GM18508 (cell line): ENCODE measurements at regions not wholly inside any gene's neighbourhood (a gene's known extent, or its start where the extent isn't known, plus 50 kb on each side); places are given as distances from the start of the nearest gene placed in this dataset.

Experiments
- ATAC-seq: cut with Tn5 transposase; IDR thresholded peaks from one replicate; pipeline ENCODE4 v1.9.1; 2021; ENCODE audit warnings: moderate number of reproducible peaks; ENCODE audit not compliant: insufficient read depth, unreplicated experiment

DNA sequence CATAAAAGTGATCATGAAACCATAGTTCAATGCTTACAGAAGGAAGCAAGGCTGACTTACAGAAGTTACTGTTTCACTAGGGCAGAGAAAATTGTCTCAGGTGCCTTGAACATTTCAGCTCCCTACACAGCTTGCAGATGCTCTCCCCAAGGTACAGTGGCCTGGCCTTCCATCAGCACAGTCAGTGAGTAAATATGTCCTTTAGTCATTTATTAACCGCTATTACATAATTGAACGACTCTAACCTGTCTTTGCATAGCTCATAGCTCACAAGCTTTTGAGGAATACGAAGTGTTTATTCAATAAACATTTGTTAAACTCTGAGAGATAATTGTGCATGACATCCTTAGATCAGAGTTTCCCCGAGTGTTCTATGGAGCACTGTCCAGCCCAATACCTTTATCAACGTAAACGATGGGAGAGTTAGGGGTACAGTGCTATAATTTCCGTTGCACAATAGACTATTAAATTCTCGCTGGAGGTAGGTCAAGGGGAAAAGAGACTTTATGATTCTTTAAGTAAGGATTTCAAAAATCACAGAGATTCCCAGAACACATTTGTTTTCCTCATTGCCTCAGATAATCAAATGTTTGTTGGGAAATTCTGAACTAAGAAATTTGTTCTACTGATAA, 677.8 kb downstream of the TSN start:
- no peak for ATAC-seq

DNA sequence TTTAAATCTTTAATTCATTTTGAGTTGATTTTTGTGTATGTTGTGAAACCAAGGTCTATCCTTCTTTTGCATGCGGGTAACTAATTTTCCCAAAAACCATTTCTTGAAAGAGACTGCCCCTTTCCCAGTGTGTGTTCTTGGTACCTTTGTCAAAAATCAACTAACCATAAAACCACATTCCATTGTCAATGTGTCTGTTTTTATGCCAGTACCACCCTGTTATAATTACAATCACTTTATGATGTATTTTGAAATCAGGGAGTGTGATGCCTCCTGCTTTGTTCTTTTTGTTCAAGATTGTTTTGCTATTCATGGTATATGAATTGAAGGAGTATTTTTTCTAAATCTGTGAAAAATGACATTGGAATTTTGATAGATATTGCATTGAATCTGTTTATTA, 689.6 kb downstream of the TSN start:
- ATAC-seq = no peak

DNA sequence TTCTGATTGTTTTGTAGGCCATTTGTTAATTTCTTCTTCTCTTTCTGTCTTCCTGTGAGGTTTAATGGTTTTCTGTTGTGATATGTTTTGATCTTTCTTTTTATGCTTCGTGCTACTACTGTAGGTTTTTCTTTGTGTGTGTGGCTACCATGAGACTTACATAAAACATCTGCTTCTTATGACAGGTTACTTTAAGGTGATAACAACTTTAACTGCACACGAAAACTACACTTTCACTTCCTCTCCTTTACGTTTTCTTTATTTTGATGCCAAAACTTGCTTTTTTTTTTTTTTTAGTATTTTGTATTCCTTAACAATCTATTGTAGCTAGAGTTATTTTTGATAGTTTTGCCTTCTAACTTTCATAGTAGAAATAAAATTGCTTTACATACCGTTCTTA, 691.3 kb downstream of the TSN start:
- no peak for ATAC-seq

DNA sequence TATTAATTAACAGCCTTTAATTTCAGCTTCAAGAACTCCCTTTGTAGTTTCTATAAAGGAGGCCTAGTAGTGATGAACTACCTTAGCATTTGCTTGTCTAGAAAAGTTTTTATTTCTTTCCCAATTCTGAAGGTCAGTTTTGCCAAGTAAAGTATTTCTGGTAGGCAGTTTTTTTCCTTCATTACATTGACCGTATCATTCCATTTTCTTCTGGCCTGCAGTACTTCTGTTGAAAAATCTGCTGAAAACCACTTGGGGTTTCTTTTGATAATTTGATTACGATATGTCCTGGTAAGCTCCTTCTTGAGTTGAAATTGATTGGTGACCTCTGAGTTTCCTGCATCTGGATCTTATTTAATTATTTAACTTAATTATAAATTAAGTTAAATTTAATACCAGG, 691.8 kb downstream of the TSN start:
- ATAC-seq = no peak

DNA sequence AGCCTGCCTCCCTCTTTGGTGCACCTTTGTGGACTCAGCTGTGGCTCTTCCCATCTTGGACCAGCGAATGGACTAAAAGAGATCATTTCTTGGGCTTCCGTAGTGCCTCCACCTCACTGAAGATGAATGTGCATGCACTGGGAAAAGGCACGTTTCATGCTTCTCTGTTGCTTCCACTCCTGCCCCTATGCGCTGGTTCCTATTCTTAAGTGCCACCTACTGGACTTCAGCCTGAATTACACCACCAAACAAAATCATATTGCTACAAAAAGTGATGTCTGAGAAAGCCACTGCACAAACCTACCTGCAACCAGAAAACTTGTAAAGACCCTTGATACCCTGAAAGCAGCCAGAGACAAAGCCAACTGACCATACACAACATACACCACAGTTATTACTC, 695.6 kb downstream of the TSN start:
- ATAC-seq = no peak

DNA sequence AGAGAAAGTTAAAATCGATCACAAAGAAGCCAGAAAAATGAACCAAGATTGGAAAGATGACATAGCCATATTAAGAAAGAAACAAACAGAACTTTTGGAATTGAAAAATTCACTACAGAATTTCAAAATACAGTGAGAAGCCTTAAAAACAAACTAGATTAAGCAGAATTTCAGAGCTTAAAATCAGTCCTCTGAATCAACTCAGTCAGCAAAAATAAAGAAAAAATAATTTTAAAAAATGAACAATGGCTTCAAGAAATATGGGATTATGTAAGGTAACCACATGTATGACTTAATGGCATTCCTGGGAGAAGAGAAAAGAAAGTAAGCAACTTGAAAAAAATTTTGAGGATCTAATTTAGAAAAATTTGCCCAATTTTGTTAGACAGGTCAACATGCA, 696.2 kb downstream of the TSN start:
- ATAC-seq = no peak

DNA sequence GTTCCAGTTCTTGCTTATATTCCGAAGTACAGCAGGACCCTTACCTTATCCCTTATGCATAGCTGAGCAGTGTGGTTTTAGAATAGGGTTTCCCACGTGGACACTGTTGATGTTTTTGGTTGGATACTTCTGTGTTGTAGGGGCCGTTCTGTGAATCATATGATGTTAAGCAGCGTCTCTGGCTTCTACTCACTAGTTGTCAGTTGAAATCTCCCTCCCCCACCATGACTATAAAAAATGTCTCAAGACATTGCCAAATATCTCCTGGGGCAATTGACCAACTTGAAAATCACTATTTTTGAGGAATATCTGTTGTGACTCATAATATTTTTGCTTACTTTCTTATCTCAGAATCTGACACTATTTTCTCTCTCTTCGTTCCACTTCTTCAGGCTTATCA, 713.7 kb downstream of the TSN start:
- no peak for ATAC-seq

DNA sequence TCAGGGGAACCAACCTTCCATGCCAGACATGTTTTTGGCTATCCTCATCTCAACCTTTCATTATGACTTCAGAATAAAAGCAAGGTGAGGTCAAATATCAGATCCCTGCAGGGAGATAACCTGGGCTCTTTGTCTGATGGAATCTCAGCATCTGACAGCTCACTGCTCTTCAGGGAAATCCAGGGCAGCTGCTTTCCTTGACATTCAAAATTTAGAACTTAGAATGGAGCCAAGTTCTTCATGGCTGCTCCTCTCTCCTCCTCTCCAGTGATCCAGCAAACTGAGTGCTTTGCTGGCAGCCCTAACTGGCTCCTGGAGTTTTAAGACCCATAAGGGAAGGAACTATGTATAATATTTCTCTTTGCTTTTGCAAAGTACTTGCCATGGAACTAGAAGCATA, 716.3 kb downstream of the TSN start:
- no peak for ATAC-seq

DNA sequence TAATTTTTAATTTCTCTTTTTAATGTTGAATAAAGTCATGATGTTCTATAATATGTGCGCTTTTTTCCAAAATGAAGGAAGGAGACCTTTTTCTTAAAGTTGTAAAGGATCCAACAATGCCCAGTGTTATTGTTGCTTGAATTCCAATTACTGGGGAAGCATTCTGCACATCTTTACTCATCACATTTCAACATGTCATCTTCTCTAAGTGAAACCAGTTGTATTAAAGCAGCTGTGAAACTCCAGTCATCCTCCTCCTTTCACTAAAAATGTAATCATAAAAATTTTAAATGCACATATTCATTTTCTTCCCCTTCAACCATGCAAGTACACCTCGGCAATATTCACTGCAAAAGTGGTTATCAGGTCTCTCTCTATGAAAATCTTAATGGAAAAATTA, 722.7 kb downstream of the TSN start:
- ATAC-seq = no peak

DNA sequence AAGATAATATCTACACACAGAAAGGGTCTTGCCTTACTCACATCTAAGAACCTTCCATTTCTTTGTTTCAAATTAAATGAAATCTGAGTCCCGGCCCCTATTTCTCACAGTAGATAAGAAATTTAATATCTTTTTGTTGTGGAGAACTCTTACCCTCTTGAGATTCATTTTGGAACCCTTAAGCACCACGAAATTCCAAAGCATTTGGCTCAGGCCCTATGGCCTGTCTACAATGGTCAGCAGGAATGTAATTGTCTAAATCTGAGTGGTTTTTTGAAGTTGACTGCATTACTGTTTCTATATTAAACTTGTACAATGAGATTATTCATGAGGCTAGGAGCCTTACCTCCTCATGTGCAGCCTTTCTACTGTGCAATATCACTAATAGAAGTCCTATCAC, 723.3 kb downstream of the TSN start:
- ATAC-seq = no peak

DNA sequence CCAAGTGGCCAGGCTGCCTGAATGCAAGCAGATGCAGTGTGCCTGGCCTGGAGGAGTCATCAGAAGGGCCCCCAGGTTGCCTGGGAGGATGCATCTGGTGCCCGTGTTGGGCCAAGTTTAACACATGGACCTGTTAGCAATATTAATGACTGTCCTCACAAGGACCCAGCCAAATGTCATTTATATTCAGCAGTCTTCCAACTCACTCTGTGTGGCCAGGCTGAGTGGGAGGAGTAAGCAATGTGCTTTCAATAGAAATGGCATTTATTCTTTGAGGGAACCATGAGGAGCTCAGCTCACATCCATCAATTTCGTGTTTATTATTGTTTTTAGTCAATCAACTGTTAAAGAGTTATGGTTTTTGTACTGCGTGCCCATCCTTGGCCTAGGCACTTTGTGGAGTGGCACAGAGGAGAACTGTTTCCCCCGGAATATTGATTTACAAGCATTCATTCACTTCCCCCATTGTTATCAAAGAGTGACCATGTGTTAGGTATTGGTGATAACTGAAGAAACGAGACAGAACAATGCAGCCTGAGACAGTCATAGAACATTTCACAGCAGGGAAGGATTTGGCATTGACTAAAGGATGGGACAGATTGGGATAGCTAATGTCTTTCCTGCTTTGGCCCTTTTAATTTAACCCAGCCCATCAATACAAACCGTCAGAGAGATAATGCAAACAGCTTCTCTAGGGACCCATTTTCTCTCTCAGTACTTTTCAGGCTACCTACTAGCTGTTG, 725.2 kb downstream of the TSN start:
- no peak for ATAC-seq

DNA sequence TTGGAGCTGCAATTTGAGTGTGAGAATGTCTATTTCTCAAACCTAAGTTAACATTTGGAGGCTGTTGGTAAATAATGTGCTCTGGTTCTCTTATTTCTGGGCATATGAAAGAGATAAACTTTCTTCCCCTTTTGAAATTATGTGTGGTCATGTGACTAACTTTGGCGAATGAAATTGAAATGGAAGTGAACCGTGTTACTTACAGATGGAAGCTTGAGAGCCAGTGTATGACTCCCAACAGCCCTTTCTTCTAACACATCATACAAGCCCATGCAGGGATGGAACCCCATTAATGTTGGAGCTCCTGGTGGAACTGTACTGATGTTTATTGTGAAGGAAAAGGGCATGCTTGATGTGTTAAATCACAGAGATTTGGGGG, 725.8 kb downstream of the TSN start:
- ATAC-seq = no peak

DNA sequence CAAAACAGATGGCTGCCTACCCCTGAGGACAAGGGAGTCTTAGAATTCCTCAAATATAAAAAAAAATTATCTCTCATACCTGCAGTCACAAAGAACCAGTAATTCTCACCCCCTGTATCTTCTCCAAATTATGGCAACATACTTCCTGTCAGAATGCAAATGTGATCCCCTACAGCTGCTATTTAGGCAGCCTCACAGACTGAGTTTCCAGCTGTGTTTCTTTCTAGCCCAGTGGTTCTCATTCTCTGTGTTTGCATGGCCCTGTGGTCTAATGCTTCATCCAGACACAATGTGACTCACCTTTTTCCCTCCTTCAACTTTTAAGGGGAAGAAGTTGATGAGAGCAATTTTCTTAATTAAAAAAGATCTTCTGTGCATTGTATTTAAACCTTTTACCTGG, 726.3 kb downstream of the TSN start:
- no peak for ATAC-seq

DNA sequence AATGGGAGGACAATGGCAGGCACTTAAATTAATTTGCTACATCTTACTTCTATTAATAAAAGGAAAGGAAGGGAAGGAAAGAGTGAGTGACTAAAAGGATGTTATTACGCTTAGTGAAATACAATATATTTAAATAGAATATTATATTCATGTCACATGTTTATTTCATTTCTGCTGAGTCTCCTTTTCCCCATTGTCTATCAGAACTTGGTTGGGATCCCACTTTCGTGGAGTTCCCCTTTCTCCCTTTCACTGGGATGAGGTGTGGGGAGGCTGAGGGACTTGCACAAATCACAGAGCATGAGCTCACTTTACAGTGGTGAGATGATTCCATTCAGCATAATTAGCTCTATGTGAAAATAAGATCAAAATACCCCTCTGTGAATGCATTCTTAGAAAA, 730.6 kb downstream of the TSN start:
- no peak for ATAC-seq

DNA sequence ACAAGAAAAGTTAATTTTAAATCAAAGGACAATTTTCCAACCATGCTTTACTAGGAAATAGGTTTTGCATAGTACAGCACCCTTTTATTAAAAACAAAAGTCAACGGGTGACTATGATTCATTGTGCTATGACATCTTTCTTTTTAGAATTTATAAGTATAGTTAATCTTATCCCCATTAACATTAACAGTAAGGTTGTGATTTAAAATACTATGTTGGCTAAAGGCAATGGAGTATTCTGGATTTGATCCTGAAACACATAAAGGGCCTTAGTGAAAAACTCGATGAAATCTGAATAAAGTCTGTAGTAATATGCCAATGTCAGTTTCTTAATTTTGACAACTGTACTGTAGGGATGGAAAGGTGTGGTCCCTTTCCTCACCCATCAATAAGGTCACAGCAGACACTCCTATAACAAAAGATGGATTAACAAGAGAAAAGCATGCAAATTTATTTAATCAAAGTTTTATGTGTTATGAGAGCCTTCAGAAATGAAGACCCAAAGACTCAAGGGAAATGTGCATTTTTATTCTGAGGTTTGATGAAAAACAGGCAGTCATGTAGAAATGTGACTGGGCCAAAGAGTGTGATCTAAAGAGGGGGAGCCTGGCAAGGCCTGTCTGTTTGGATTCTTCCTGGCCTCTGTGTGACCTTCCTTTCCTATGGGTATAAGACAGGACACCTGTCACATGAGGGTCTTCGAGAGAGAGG, 731.4 kb downstream of the TSN start:
- no peak for ATAC-seq

DNA sequence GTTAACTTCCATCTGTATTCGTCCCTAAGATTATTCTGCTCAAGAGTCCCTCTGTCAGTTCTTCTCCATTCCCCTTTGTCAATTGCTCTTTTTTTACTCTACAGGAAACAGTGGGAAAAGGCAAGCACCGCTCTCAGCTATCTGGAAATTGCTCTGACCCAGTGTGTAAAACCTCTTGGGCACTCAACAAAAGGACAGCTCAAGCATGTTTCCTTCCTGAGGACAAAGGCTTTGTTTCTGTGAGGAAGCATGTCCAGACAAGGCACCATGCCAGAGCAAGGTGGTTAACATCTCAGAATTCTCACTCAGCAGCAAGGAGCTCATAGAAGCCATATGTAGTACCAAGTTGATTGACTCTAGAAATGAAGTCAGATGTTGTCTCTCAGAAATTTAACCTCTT, 735.6 kb downstream of the TSN start:
- ATAC-seq = no peak

DNA sequence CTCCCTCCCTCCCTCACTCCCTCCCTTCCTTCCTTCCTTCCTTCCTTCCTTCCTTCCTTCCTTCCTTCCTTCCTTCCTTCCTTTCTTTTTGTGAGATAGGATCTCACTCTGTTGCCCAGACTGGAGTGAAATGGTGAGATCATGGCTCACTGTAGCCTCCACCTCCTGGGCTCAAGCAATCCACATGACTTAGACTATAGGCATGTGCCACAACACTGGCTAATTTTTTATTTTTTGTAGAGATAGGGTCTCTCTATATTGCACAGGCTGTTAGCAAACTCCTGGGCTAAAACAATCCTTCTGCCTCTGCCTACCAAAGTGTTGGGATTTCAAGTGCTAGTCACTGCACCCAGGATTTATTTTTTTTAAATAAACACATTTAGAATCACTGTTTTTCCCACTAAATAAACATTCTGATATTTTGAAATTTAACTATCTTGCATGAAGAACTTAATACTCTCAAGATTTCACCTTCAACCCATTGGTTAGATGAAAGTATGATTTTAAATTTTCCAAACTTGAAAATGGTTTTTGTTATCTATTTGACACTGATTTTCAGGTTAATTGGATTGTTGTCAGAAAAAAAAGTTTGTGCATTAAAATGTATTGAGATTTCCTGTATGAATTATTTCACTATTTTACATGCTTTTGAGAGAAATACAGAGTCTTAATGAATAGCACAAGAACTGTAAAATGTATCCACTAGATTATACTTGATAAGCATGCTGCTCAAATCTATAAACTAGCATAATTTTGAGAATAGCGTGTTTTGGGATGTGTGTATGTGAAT, 745.1 kb downstream of the TSN start:
- ATAC-seq = no peak

DNA sequence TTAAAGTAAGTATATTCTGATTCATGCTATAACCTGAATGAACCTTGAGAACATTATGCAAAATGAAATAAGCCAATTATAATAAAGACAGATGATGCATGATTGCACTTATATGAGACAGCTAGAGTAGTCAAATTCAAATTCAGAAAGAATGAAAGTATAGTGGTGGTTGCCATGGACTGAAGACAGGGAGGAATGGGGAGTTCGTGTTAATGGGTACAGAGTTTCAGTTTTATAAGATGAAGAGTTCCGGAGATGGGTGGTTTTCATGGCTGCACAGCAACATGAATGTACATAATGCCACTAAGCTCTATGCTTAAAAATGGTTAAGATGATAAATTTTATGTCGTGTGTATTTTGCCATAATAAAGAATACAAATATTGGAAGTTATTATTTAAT, 751.2 kb downstream of the TSN start:
- no peak for ATAC-seq

DNA sequence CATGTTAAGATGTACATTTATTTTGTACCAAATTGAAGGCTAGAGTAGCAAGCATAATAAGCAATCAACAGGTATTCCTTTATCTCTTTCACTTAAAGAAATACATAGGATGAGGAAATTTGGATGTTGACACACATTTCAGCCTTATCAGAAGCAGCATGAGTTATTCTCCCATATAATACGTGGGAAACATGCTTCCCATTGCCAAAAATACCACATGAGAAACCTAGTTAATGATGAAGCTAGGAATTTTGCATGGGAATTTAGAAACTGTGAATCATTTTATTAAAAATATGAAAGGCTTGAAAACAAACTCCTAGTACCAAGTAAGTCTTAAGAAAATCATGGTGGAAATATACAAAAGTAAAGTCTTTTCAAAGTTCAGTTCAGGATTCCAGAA, 751.8 kb downstream of the TSN start:
- no peak for ATAC-seq

DNA sequence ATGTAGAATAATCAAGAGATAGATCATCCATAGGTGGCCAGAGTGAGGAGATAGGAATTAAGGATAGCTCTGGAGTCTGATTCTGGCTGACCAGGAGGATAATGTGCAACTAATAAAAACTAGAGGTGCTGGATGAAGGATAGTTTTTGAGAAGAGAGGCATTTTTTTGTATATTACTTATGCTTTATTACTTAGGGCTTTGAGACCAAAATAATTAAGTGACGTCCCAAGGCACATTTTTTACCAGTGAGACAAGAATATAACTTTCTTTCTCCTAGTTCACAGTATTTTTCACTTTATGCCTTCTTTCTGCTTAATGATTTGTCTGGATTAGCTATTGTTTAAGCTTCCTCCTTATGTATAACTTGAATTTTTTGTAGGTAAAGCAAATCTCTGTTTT, 756.6 kb downstream of the TSN start:
- ATAC-seq = no peak

DNA sequence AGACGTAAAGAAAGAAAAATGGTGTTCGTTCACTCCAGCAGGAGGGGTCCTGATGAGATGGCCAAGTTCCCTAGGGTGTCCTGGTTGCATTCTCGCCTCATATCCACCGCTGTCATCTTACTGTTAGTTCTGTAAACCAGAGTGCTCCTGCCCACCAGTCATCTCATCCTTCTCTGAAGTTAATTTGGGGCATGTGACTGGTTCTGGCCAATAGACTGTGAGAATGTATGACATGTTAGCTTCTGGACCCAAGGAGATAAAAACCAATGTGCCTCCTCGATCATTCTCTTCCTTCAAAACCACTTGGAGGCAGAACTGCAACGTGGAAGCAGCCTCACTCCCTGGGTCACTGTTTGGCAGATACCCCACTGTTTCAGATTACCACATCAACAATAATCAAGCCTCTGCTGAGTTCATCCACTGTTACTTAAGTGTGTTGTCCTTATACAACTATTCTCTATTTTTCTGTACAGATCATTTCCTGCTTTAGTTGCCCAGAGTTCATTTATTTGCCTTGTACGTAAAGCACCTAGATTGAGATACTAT, 759.1 kb downstream of the TSN start:
- no peak for ATAC-seq
